ENCODE measurements at regions not wholly inside any gene's neighbourhood (a gene's known extent, or its start where the extent isn't known, plus 50 kb on each side); places are given as distances from the start of the nearest gene placed in this dataset.

GRCh38 chr17:72591289-72592241 is 470.7 kb downstream of the SOX9 start:
- DNase-seq: no peak

DNA sequence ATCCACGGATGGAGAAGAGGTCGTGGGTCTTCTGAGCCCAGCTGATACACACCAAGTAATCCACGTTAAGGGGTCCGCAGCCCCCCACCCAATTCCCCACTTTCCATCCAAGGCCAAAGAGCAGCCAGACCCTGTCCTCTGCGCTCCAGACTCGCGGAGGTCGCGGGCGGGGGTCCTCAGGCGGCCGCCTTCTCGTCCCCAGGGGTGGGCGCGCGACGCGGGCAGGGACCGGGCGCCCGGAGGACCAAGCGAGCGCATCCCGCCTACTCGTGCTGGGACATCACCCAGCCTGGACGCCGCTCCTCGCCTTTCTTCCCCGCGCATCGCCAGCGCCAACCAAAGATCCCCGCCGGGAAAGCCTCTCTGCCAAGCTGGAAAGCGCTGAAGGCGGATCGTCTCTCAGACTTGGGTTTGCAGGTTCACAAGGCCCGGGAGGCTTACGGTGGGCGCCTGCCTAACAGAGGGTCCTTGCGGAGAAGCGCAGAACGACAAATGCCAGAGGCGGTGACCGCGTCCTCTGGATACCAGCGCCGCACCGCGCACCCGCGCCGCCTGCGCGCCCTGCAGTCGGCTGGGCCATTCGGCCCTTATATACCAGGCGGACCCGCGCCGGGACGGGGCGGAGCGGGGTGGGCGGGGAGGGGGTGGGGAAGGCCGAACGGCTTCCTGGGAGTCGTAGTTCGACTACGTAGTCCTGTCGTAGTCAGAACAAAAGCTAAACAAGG is 471.6 kb downstream of the SOX9 start:
- peak; percentile 28 for DNase-seq

- no peak for DNase-seq
Observed at GRCh38 chr17:72592967-72593325, 472.1 kb downstream of the SOX9 start.

DNA sequence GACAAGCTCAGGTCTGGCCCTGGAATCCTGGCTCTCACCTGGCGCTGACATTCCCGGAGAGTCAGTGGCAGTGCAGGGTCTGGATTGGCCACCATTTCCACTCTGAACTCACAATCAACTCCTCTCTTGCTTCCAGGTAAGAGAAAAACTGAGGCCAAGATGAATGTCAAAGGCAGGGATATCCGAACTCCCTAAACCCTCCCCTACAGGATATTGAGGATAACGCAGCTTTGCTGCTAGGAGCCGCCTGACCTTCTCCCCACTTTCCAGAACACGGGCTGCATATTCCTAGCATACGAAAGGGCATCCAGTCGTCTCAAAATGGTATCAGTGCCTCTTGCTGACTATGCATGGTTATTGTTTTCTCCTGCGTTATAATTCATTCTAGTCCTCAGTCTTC is 473.4 kb downstream of the SOX9 start:
- DNase-seq: no peak

Measured in DMS79 (cell line).